Thyroid gland (tissue), 4 donors: ENCODE measurements at regions not wholly inside any gene's neighbourhood (a gene's known extent, or its start where the extent isn't known, plus 50 kb on each side); places are given as distances from the start of the nearest gene placed in this dataset.

Source experiments
- POLR2A ChIP-seq, 2 donors: fragments of 450-650 bp; IDR thresholded peaks; one replicate each; pipeline ENCODE4 v1.6.1; 2017; ENCODE audit warnings: antibody characterized with exemption in 2 of 2, mild to moderate bottlenecking in 2 of 2, moderate library complexity in 1 of 2
- TF ChIP-seq, protein P1 (sequence below), 6 experiments: fragments of 200-600 bp in 3 of 6; fragments of 450-650 bp in 3 of 6; sonication (generic) in 3 of 6; IDR thresholded peaks; one replicate each; pipeline ENCODE4 v1.5.1; 2016 to 2019; ENCODE audit warnings: antibody characterized with exemption in 6 of 6, mild to moderate bottlenecking in 2 of 6, inconsistent platforms in 1 of 6, moderate library complexity in 1 of 6

DNA sequence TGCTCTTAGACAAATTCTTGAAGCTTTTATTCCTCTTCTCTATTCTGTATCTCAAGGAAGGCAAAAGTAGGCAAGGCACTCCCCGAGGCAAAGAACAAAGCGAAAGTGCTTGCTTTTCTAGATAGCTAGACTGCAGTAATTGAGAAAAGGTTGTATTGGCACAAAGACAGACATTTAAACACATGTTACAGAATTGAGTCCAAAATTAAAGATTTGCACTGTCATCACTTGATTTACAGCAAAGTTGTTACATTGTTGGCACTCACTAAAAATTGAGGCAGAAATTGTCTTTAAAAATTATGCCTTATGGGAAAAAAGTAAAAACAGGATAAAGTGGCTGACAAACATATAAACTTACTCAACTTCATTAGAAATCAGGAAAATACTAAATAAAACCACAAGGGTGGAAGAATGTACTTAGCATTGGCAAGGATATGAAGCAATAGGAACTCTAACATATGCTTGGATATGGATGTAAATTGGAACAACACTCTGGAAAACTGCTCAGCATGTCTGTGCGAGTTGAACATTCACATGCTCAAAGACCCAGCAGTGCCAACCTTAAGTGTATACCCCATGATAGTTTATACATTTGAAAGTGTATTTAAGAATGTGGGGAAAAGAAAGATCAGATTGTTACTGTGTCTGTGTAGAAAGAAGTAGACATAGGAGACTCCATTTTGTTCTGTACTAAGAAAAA, 491.3 kb downstream of the GLRX3 start:
- no peak for TF ChIP-seq POLR2A (IDR thresholded peaks at IDR 0.05)
- TF ChIP-seq, protein P1, sequence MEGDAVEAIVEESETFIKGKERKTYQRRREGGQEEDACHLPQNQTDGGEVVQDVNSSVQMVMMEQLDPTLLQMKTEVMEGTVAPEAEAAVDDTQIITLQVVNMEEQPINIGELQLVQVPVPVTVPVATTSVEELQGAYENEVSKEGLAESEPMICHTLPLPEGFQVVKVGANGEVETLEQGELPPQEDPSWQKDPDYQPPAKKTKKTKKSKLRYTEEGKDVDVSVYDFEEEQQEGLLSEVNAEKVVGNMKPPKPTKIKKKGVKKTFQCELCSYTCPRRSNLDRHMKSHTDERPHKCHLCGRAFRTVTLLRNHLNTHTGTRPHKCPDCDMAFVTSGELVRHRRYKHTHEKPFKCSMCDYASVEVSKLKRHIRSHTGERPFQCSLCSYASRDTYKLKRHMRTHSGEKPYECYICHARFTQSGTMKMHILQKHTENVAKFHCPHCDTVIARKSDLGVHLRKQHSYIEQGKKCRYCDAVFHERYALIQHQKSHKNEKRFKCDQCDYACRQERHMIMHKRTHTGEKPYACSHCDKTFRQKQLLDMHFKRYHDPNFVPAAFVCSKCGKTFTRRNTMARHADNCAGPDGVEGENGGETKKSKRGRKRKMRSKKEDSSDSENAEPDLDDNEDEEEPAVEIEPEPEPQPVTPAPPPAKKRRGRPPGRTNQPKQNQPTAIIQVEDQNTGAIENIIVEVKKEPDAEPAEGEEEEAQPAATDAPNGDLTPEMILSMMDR (IDR thresholded peaks at IDR 0.05): no peak
